Hepatic stellate cell (primary cell): ENCODE measurements at regions not wholly inside any gene's neighbourhood (a gene's known extent, or its start where the extent isn't known, plus 50 kb on each side); places are given as distances from the start of the nearest gene placed in this dataset.

Experiments used
- DNase-seq: peaks from one replicate; pipeline ENCODE4 v3.0.0; 2011; ENCODE audit warnings: low spot score

DNA sequence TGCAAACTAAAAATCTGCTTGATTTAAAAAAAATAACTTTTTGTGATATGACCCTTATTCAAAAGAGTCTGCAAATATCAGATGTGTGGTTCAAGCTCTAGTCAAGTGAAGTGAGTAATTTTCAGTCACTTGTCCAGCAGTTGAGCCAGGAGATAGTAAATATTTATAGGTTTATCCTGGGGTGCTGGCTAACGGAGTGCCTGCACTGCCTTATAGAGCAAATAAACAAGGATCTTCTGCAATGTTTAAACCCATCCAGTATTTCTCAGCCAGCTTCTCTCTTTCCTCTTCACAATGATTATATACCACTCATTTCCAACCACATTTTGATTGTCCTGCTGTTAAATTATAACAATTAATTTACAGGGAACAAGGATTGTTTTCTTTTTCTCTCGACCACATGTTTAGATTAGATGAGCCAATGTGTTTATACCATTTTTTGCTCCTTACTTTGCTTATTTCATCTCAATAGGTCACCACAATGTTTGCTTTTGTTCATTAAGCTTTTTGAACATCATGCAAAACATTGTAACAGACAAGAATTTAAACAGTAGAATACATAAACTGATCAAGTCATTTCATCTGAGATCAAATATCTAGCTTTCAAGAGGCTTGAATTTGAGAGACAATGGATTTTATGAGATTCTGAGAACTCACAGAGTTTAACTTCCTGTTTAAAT, 60.3 kb upstream of the GREM2 start:
- no peak for DNase-seq

DNA sequence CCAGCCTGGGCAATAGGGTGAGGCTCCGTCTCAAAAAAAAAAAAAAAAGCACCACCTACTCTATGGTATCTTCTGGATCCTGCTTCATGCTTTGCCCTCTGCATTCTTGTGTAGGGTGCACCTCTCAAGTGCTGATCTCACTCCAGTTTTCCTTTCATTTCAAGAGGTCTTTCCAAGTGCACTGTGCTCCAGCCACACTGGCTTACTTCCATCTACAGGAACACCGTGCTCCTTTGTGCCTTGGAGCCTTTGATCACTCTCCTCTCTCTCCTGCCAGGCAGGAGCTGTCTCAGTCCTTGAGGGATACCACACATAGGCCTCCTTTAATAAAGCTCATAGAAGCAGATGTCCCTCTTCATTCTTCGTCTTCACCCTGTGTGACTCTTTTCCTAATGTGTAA, 55.4 kb upstream of the GREM2 start:
- DNase-seq: no peak

DNA sequence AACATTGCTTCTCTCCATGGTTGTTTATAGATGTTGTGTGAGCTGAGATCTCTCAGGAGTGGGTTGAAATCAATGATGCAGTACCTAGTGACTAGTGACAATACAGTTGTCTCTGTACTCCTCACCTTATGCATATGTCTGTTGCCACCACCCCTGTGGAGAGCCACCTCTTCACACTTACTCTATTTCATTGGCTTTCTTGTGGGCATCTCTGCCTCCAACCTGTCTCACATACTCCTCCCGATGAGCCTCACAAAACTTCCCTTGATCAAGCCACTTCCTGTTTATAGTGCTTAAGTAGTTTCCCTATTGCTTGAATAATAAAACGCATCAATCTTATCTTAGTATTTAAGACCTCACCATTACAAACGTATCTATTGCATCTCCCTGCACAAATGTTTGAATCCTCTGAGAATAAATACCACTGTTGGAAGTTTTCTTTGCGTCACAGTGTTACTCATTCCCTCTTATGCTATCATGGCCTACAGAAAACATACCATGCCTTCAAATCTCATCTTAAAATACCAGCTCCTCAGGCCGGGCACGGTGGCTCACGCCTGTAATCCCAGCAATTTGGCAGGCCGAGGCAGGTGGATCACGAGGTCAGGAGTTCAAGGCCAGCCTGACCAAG, 54.7 kb upstream of the GREM2 start:
- no peak for DNase-seq

DNA sequence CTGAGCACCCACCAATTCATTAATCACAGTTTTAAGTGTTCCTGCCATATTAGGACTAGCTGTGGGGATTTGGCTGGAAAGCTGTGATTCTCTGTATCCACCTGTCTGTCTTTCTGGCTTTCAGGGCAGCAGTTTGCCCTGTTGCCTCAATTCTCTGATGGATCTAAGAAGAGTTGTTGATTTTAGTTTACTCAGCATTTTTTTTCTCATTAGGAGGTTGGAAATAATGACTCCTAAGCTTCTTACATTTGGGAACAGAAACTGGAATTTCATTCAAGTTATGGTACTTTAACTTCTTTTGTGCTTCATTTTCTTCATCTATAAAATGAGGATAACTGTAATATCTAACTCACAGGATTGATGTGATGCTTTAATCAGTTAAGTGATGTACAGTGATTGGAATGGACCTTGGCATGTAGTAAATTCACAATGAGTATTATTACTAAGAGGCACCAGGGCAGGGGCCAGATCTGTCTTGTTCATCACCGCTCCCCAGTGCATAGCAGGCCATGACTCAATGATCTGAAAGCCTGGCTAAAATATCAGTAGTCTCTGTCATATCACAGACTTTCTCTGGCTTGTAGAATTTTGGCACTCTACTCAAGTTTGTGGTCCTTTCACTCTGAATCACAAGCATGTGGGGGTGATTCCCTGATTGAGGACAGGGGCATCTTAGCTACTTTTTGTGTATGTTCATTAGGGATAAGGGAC, 51.4 kb upstream of the GREM2 start:
- DNase-seq: peak; percentile 77
